ENCODE measurements at regions not wholly inside any gene's neighbourhood (a gene's known extent, or its start where the extent isn't known, plus 50 kb on each side); places are given as distances from the start of the nearest gene placed in this dataset.

DNA sequence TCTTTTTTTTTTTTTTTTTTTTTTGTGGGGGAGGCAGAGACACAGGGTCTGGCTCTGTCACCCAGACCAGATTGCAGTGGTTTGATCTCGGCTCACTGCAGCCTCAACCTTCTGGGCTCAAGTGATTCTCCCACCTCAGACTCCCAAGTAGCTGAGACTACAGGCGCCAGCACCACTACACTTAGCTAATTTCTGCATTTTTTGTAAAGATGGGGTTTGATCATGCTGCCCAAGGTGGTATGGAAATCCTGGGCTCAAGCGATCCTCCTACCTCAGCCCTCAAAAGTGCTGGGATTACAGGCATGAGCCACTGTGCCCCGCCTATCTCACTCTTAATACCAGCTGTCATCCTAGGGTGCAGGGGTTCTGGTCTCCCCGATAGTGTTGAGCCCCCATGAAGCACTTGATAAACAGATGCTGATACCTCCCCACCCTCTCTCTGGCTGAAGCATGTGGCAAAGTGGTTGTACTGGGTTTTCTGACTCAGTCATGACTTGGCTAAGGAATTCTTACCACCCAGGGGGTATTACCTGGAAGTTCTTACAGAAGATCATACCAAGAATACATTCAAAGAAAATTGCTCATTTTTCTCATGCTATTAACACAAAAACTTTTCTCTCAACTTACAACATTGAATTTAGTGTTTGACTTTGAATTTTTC is 110.2 kb upstream of the DAPK1 start:
- TF ChIP-seq CTCF (IDR thresholded peaks at IDR 0.05) (no peak), POLR2A (IDR thresholded peaks at IDR 0.05) (no peak)
